HPDE6-E6E7 (cell line): ENCODE measurements at regions not wholly inside any gene's neighbourhood (a gene's known extent, or its start where the extent isn't known, plus 50 kb on each side); places are given as distances from the start of the nearest gene placed in this dataset.

Experiments
- DNase-seq: peaks from one replicate; pipeline ENCODE4 v3.0.0; 2011; ENCODE audit warnings: missing footprints; ENCODE audit errors: extremely low spot score

GRCh38 chr6:126147291-126147815 is 161.0 kb downstream of the TRMT11 start:
- DNase-seq = no peak

DNA sequence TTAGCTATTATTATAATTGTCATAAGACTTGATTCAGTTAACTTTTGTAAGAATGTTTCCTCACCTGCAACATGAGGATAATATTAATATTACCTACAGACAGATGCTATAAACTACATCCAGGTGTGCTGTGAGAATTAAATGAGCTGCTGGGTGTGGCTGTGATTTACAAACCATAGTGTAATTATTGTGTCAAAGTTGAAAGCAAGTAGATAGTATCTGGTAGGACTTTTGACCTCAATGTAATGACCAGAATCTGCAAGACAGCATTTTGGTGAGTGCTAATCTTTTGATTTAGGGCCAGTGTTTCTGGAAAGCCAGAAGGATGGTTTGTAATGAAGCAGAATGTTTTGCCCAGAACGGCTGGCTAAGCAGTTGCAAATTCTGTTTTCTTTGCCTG is 162.5 kb downstream of the TRMT11 start:
- no peak for DNase-seq

- DNase-seq = no peak
These were observed 166.0 kb downstream of the TRMT11 start for GRCh38 chr6:126152372-126152745.

- no peak for DNase-seq
These were observed 167.3 kb downstream of the TRMT11 start for GRCh38 chr6:126153661-126154060.

- no peak for DNase-seq
These were observed 170.6 kb downstream of the TRMT11 start for GRCh38 chr6:126156973-126157372.

- DNase-seq = no peak
These were observed 172.2 kb upstream of the CENPW start for GRCh38 chr6:126167726-126168125.

DNA sequence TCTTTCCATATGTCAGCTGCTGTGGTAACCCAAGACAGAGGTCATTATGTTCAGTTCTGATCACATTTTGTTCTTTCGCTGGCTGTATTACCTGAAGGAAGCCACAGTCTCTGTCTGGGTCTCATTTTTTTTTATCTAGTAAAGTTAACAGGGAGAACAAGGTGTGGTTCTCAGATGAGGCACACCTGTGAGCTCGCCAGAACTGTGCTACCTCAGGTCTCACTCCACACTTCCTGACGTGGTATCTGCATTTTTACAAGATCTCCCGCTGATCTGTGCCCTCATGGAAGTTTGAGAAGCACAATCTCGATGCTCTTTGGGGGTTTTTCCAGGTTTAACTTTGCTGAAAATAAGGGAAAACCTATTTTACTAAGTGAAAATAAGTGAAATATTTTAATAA is 169.5 kb upstream of the CENPW start:
- DNase-seq = no peak

GRCh38 chr6:126170978-126171382 is 168.9 kb upstream of the CENPW start:
- no peak for DNase-seq

- no peak for DNase-seq
These were observed 167.8 kb upstream of the CENPW start for GRCh38 chr6:126172131-126172530.

GRCh38 chr6:126173265-126173664 is 166.7 kb upstream of the CENPW start:
- no peak for DNase-seq

GRCh38 chr6:126174697-126175096 is 165.2 kb upstream of the CENPW start:
- no peak for DNase-seq

DNA sequence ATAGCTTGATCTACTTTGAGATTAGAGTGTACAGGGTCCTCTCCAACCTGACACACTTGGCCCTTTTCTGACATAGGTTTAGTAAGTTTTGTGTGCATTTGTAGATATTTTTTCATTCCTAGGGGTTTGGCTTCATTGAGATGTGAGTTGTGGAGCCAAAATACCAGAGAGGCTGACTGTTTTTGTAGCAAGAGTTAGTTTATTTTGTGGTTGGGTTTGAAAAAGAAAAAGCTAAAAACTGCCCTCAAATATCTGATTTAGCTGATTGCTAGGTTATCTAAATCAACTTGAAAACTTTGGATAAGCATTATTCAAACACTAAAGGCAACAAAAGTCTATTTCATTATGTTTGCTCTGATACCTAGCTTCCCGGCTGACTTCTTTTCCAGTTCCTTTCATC is 164.7 kb upstream of the CENPW start:
- DNase-seq = no peak

DNA sequence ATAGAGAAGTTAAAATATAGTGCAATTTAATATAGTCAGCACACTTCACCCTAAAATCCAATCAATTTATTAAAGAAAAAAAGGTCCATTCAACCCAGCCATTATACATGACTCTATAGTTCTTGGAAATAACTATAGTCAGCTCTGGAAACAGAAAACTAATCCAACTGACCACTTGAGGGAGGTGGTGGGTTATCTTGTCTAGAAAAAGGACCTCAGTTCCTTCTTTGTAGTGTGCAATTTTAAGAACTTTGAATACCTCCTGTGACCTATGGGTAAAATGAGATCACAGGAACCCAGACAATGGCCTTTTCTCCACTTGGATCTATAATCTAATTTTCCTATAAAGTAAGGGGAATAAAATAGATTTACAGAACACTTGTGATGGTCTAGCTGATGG is 163.6 kb upstream of the CENPW start:
- no peak for DNase-seq

DNA sequence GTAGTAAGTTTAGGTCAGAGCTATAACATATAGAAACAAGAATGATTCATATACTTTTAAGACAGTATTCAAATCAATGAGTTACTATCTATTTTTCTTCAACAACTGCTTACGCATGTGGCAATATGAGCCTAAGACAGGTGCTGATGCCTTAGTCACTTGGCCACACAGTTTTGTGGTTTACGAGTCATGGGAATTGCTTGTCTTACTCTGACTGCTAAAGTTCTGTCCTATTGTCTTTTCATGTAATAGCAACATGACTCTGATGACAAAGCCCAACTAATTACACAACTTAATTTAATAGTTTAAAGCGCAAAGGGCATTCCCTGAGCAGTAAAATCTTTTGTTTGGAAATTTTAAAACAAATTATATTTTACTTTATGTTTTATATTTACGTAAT is 159.3 kb upstream of the CENPW start:
- DNase-seq = peak; percentile 65

GRCh38 chr6:126181173-126181741 is 158.7 kb upstream of the CENPW start:
- DNase-seq = no peak

GRCh38 chr6:126181890-126182289 is 158.0 kb upstream of the CENPW start:
- DNase-seq = no peak

GRCh38 chr6:126182650-126183311 is 157.1 kb upstream of the CENPW start:
- peak; percentile 26 for DNase-seq

DNA sequence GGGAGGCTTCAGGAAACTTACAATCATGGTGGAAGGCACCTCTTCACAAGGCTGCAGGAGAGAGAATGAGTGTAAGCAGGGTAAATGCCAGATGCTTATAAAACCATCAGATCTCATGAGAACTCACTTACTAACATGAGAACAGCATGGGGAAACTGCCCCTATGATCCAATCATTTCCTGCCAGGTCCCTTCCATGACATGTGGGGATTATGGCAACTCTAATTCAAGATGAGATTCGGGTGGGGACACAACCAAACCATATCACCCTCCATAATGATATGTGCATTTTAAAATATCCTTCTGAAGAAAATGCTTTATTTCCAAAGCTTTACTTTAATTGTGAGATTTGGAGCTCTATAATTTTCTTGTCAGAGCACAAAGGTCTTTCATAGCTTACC is 154.1 kb upstream of the CENPW start:
- no peak for DNase-seq

DNA sequence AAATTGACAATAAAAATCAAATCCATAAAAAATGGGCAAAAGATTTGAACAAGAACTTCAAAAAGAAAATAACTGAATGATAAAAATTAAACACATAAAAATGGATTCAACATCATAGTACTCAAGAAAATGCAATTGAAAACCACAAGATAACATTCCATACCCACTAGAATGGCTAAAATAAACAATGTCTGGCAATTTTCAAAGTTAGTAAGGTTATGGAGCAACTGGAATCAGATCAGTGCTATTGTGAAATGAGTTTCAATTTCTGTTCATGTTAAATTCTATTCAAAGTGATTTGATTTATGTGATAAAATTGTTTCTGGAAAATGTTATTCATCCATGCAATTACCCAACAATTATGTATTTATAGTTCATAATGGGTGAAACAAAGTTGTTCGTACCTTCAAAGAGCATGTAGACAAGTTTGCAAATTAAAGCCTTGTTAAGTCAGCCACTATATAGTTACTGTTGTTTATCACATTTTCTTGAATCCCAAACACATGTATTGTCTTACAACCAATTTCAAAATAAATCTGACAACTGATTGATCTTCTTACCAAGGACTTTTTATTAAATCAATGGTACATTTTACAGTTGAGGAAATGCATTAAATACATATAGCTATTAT is 151.5 kb upstream of the CENPW start:
- DNase-seq = no peak

DNA sequence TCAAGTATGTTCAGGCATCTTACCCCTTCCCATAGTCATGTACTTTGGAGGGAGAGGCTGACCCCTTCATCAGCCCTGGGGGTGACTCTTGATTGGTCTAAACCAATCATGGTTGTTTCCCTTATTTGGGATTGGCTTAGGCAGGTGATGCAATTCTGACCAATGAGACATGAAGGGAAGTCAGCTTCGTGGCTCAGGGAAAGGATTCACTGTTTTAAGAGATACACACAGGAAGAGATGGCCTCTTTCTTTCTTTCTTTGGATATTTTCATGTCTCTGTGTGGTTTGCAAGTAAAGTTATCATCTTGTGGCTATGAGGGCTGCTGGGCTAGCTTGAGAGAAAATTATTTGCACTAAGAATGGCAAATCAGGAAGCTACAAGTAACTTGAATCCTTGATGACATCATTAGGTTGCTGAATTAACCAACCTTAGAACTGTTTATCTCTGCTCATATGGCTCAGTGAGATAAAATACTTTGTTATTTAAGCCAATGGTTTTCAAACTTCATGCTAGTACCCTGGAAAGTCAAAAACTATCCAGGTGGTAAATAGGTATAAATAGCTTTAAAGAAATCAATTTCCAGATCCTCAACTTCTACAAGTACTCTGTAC is 144.2 kb upstream of the CENPW start:
- DNase-seq = no peak

DNA sequence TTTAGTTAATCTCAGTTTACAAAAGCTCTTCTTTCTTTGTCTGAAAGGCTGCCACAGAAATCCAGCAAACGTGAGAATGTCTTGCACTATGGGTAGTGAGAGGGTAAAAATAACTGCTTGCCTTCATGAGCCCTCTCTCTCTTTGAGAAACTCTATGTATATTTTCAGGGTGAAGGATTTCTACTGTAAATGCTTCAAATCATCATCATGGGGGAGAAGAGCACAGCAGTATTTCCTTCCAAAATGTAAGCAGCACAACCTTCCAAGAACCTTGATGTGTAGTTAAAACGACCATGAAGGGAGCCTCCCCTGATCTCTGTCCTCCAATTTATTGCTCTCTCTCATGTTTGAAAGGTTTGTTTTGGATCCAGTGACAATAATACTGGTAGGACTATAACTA is 141.3 kb upstream of the CENPW start:
- DNase-seq = no peak

GRCh38 chr6:126199466-126199865 is 140.4 kb upstream of the CENPW start:
- no peak for DNase-seq

- DNase-seq = no peak
These were observed 137.2 kb upstream of the CENPW start for GRCh38 chr6:126202707-126203106.
